ENCODE measurements at regions not wholly inside any gene's neighbourhood (a gene's known extent, or its start where the extent isn't known, plus 50 kb on each side); places are given as distances from the start of the nearest gene placed in this dataset.
A peak's percentile ranks its signal among the peaks of the same experiment; 100 is the strongest.
"Not testable (repeated sequence)": the region's sequence is repeated elsewhere in the genome, so short reads cannot be mapped to it uniquely, and the experiment has no call there.

DNA sequence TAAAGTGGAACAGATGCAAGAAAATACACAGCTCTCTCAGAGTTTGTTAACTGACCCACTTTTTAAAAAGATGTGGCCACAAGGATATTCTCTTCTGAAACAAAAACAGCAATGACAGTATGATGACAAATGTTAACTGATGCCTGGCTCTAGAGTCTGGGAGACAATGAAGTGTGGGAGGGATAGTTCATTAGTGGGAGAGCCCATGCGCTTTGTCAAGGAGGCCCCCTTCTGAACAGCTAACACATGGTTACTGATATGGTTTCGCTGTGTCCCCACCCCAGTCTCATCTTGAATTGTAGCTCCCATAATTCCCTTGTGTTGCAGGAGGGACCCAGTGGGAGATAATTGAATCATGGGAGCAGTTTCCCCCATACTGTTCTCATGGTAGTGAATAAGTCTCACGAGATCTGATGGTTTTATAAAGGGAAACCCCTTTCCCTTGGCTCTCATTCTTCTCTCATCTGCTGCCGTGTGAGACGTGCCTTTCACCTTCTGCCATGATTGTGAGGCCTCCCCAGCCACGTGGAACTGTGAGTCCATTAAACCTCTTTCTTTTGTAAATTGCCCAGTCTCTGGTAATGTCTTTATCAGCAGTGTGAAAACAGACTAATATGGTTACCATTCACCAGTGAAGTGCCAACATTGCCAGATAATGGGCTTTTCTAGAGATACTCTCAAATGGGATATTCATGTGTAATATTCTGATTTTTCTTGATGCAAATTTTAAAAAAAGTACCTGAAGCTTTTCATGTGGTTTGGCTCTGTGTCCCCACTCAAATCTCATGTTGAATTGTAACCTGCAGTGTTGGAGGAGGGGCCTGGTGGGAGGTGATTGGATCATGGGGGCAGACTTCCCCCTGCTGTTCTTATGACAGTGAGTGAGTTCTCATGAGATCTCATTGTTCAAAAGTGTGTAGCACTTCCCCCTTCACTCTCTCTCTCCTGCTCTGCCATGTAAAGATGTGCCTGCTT lies 435.8 kb downstream of the SHISA9 start:
- not testable (repeated sequence) for DNase-seq

DNA sequence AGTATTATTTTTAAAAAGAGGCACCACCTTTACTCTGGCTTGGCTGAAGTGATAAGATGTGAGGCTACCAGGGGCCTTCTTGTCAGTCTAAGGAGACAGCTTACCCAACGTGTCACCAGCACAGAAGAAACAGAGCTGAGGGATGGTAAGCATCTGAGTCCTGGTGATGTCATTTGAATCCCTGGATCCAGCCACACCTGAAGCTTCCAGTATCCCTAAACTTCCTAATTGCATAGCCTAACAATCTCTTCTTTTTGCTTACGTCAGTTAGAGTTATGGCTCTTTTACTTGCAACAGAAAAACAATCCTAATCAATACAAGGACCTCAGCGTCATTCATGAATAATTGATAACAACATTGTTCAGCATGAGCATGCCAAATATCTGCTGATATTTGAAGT lies 436.6 kb downstream of the SHISA9 start:
- DNase-seq, result no peak

DNA sequence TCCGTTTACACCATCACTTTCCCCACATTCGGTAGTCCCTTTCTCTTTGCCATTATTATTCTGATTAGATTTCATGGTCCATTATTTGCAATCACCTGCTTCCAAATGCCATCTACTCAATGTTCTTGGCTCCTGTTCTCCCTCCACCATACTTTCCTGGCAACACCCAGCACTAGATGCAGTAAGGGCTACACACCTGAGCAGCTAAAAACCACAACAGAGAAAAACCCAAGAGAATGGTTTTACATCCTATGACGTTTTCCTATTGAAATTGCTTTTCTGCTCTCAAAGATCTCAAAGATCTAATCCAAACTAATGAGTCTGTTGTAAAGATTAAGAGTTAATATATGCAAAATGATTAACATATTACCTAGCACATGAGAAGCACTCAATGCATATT lies 441.3 kb downstream of the SHISA9 start:
- DNase-seq, result no peak

DNA sequence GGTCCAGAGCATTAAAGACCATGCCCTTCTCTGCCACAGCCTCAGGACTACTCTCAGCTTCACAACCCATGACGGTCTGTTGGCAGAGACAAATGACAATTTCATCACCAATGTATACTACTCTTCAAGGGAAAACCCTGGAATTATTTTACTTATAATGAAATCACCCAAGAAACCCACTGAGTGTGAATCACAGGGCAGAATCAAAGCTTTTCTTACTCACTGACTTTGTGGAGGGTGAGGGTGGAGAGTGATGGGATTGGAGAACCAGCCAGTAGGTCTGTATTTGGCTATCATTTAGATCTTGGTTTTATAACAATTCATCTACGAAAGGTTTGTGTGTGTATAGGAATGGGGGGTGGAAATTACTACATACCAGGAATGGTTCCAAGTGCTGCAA lies 442.6 kb downstream of the SHISA9 start:
- peak; percentile 1 for DNase-seq

DNA sequence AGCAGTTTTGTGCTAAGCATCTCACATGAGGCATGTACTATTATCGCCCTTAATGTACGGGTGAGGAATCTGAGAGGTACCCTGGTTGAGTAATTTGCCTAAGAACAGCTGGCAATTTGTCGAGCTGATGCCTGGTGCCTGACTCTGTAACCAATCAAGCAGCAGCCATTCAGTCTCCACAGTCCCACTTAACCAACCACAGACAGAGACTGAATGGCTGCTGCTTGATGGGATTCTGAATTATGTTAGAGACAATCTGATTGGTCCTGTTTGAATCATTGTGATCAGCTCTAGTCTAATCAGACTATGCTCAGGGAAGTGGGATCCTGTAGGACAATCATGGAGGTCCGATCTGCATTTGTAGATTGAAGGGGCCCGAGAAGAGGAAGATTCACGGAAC lies 447.0 kb downstream of the SHISA9 start:
- DNase-seq, result no peak

DNA sequence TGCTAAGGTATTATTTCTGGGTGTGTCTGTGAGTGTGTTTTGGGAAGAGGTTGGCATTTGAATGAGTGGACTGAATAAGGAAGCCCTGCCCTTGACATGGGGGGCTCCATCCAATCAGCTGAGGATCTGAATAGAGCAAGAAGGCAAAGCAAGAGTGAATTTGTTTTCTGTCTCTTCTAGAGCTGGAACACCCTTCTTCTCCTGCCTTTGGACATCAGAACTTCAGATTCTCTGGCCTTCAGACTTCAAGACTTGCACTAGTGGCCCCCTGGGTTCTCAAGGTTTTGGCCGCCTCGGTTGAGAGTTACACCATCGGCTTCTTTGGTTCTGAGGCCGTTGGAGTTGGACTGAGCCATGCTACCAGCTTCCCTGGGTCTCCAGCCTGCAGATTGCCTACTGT lies 448.6 kb downstream of the SHISA9 start:
- no peak for DNase-seq

DNA sequence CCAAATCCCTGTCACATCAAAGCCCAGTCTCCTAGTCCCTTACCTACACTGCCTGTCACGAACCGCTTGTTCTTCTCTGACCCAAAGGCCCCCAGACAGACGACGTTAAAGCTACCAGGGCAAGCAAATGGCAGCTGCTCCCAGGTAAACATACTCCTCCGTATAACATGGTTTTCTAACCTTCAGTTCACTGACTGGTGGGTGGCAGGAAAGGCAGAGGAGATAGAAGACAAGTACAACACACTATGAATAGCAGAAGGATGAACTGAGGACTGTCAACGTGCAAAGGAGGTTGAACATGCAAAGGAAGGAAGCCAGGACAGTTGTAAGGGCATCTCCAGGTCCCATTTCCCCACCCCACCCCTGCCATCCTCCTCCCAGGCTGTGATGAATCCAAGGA lies 449.8 kb downstream of the SHISA9 start:
- DNase-seq, result no peak

DNA sequence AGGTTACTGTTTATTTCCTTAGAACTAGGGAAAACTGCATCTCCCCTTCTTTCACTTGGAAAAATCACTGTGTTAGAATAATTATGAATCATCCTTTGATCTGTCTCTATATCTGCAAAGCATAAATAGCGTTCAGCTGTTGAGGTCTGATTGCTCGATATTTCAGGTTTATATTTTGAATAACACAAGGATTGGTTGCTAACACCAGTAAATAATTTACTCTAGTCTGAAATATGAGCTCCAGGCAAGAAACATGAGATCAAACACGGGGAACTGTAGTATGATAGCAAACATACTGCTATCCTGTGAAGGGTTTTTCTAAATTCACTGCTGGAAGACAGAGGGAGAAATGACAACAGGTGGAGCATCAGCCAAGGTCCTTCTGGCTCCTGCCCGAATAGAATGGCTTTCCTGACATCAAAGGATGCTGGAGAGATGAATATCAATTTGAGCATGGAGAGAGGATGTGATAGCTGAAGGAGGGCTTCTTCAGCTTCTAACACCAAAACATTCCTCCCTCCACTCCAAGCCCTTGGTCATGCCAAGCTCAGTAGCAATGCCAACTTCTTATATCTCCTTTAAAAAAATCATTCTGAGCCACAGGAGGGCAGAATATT lies 450.3 kb downstream of the SHISA9 start:
- no peak for DNase-seq

DNA sequence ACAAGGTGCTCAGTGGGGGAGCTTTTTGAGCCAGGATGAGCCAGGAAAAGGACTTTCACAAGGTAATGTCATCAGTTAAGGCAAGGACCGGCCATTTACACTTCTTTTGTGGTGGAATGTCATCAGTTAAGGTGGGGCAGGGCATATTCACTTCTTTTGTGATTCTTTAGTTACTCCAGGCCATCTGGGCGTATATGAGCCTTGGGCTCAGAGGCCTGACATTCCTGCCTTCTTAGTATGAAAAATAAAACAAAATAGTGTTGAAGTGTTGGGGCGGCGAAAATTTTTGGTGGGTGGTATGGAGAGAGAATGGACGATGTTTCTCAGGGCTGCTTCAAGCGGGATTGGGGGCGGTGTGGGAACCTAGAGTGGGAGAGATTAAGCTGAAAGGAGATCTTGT lies 451.4 kb downstream of the SHISA9 start:
- not testable (repeated sequence) for DNase-seq

DNA sequence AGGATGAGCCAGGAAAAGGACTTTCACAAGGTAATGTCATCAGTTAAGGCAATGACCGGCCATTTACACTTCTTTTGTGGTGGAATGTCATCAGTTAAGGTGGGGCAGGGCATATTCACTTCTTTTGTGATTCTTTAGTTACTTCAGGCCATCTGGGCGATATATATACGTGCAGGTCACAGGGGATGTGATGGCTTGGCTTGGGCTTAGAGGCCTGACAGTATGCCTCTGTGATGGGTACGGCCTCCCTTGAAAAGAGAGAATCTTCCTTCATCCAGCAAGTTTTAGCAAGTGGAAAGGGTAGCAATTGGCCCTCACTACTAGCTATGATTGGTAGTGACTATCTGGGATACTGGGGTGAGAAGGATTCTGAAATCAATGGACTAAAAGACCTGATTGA lies 456.4 kb downstream of the SHISA9 start:
- not testable (repeated sequence) for DNase-seq

DNA sequence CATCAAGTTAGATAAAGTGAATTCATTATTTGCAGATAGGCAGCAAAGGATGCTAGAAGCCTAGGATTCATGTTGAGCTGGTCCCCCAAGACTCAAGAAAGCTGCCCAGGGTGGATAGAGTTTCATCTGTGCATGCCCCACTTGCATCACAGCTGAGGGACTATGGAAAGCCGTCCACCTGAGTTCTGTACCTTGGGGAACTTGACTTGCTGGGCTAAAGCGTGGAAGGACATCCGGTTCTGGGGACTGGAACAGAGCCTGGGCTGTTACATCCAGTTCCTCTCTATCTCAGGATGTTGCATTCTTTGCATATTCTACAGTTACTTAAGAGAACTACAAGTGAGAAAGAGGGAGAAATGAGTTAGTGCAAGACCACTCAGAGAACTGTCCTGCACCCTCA lies 458.4 kb downstream of the SHISA9 start:
- no peak for DNase-seq

DNA sequence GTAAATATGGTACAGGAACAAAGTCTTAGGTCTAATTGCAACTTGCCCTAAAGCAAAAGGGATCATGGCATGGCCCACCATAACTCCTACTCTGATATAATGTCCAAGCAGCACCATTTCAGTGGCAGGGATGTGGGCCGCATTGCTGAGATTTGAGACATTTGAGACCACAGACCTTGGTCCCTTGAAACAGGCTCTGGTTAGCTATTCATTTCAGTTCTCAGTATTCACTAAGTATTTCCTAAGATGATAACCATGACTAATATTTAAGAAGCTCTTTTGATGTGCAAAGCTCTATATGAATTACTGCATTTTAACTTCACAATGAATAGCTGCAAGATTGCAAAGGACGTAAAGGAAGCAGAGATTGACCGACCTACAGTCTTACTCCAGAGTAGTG lies 471.0 kb downstream of the SHISA9 start:
- no peak for DNase-seq

DNA sequence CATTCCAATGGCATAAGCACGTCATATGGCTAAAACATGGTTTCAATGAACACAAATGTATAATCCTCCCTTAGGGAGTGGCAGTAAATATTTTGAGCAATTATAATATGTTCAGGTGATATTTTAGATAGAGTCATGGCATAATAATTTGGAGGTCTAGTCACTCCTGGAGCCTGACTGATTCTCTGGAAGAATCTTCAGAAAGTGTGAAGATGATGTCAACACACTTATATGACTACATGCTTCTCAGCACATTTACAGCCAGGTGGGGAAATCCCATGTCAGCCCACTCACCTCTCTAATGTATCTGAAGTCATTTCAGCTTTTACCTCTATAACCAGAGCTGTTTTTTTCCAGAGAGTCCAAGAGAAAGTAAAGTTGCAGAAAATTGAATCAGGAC lies 474.8 kb downstream of the SHISA9 start:
- DNase-seq, result no peak

DNA sequence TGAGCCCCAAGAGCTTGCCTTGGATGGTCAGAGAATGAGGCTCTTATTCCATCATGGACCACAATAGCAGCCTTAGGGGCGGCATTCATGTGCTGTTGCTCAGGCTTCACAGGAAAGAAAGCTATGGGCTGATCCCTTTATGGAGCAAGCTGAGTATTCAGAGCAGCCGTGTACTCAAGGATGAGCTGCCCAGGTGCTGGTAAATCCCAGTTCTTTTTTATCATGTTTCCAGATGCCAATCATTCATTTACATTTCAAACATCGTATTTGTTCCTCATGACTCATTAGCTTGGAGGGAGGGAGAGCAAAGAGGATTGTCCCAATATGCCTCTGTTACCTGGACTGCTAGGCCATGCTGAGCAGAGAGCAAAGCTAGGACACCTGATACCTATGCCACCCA lies 475.7 kb downstream of the SHISA9 start:
- DNase-seq, result no peak

DNA sequence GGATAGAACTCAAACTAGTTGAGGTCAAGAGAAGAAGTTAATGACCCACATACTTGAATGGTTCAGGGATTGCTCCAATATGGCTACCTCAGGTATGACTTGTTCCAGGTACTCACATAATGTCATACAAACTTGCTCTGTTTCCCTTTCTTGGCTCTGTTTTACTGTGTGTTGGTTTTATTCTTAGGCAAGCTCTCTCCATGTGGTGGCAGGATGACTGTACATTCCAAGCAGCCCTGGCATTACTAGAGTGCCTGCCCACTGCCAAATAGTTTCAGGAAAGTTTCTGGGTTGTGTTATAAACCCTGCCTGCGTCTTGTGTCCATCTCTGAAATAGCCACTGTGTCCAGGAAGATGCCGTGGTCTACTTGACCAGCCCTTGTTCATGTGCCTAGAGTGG lies 476.8 kb downstream of the SHISA9 start:
- no peak for DNase-seq

DNA sequence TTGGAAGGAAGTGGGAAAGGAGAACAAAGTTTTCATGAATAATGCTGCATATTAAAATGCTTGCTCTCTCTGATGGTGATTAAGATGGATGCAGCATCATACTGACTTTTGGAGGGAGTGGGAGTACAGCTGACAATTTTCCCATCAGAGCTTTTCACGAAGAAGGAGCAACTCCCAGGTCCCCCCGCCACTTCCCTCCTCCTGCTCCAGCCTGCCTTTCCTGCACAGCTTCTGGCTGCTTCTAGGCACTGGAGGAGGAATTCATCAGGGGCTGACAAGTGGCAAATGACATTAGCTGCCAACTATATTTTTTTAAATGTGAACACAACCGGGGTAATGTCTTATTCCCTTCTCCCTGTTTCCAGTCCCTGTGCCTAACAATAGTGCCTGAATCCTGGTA lies 477.9 kb downstream of the SHISA9 start:
- DNase-seq, result no peak

DNA sequence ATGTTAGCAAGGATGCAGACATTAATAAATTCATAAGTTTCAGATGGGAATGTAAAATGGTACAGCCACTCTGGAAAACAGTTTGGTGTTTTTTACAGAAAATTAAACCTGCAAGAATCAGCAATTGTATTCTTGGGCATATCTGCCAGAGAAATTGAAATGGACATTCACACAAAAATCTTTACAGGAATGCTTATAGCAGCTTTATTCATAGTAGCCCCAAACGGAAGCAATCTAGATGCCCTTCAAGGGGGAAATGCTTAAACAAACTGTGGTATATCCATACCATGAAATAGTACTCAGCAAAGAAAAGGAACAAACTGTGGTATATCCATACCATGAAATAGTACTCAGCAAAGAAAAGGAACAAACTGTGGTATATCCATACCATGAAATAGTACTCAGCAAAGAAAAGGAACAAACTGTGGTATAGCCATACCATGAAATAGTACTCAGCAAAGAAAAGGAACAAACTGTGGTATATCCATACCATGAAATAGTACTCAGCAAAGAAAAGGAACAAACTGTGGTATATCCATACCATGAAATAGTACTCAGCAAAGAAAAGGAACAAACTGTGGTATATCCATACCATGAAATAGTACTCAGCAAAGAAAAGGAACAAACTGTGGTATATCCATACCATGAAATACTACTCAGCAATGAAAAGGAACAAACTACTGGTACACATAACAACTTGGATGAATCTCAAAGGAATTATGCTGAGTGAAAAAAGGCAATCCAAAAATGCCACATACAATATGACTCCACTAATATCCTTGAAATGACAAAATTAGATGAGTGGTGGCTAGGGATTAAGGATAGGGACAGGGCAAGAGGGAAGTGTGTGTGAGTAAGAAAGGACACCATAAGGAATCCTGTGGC lies 484.0 kb downstream of the SHISA9 start:
- not testable (repeated sequence) for DNase-seq

DNA sequence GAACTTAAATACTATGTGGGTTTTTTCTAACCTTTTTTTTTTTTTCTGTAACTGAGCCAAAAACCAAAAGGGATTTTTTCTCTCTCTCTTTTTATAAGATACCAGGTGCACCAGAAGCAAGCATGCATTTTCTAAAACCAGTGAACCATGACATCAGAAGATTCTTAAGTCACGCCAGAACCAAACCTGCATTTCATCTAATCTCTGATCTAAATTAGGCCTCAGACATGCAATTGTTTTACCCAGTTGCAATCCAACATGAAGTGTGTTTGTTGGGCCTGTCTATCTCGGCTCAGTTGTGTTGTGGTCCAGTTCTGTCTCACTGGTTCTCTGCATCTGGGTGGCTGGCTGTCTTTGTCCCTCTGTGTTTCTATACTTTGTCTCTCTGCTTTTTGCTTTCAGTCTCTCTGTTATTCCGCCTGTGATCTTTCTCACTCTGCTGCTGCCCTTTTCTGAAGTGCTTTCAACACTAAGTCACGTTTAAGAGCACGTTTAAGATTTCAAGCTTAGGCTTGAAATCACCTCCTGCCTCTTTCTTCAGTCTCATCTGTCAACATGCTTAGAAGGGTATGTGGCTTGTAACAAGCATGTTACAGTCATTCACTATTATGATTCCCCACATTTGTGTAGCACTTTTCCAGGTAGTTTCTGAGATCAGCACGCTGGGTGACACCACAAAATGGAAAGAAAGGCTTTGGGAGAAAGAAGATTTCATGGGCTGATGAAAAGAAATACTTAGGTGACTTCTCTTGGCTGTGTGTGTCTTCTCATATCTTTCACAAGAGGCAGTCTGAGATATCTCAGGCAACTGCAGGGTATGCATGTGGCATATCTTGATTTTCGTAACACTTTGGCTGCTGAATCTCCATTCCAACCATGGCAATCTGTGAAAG lies 488.9 kb downstream of the SHISA9 start:
- no peak for DNase-seq

DNA sequence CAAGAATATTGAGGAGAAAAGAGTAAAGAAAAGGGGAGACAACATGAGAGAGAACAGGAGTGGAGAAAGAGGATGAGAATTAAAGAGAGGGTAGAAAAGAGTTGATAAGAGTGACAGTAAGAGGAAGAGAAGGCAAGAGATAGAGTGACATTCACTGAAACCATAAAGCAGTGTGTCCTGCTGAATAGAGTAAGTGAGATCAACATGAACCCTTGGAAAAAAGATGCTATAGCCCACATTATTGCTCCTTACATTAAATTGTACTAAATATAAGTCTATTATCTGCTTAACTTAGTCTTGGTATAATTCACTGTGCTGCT lies 489.5 kb downstream of the SHISA9 start:
- no peak for DNase-seq

DNA sequence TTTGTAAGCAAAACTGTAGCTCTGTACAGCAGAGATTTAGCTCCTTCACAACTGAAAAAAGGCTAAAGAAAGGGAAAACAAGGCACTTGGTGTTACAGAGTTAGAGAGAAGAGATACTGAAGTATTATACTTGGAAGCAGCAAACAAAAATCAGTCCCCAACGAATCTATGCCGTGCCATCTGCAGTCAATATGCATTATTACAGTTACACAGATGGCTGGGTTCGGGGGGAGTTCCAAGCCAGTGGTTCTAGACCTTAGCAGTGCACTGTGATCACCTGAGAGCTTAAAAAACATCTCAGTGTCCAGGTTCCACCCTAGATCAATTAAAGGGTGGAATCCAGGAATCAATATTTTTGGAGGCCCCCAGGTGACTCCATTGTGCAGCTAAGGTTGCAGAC lies 489.9 kb downstream of the SHISA9 start:
- no peak for DNase-seq

DNA sequence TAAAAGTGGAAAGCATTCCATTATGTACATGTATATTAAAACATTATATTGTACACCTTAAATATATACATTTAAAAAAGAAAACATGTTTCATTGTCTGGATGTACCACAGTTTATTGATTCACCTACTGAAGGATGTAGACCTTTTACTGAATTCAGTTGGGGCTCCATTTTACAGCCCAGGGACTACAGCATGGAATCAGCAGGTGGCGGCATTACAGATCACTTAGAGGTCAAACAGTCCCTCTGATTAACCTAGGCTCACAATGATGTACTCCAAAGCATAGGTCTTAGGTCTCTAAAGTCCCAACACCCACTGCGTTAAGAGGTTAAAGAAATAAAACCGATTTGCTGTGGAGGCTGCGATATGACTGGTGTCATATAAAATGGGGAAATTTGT lies 490.9 kb downstream of the SHISA9 start:
- no peak for DNase-seq

DNA sequence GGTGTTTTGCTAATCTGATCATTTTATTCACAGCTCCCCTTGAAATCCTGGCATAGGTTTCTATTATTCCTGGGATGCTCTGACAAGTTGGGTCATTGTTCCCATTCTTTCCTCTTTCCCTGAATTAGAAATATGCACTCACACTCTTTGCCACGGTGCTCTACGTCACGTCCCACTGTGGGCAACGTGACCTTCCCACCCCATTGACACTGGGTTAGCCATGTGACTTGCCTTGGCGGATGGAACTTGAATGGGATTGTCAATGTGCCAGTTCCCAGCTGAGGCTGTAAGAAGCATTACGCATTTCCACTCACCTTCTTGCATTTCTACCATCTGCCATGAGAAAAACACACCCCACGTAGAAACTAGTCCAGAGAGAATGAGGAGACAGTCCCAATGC lies 492.4 kb downstream of the SHISA9 start:
- DNase-seq, result no peak

Data from fibroblast of skin of scalp (primary cell).